Brain pericyte (primary cell): ENCODE measurements at regions not wholly inside any gene's neighbourhood (a gene's known extent, or its start where the extent isn't known, plus 50 kb on each side); places are given as distances from the start of the nearest gene placed in this dataset.
"Not testable (repeated sequence)": the region's sequence is repeated elsewhere in the genome, so short reads cannot be mapped to it uniquely, and the experiment has no call there.

ENCODE experiments used
- DNase-seq: peaks from one replicate; pipeline ENCODE4 v3.0.0-alpha.2; 2012; ENCODE audit warnings: low read depth, low spot score

- no peak for DNase-seq
These were observed 1354.0 kb downstream of the CDH8 start for GRCh38 chr16:60682219-60682618.

GRCh38 chr16:60681043-60681442 is 1355.2 kb downstream of the CDH8 start:
- DNase-seq = no peak

GRCh38 chr16:60675022-60675421 is 1361.2 kb downstream of the CDH8 start:
- no peak for DNase-seq

GRCh38 chr16:60674241-60674640 is 1362.0 kb downstream of the CDH8 start:
- DNase-seq = no peak

GRCh38 chr16:60655514-60656153 is 1380.6 kb downstream of the CDH8 start:
- no peak for DNase-seq

- DNase-seq = no peak
These were observed 1384.9 kb downstream of the CDH8 start for GRCh38 chr16:60651346-60651745.

- no peak for DNase-seq
These were observed 1387.9 kb downstream of the CDH8 start for GRCh38 chr16:60648290-60648689.

GRCh38 chr16:60647388-60647787 is 1388.8 kb downstream of the CDH8 start:
- DNase-seq = not testable (repeated sequence)

- no peak for DNase-seq
These were observed 1389.6 kb downstream of the CDH8 start for GRCh38 chr16:60646631-60647030.

GRCh38 chr16:60645541-60645940 is 1390.7 kb downstream of the CDH8 start:
- DNase-seq = no peak

- no peak for DNase-seq
These were observed 1393.3 kb downstream of the CDH8 start for GRCh38 chr16:60642956-60643355.

- no peak for DNase-seq
These were observed 1395.1 kb downstream of the CDH8 start for GRCh38 chr16:60641067-60641665.

- no peak for DNase-seq
These were observed 1396.2 kb downstream of the CDH8 start for GRCh38 chr16:60640038-60640437.

- DNase-seq = not testable (repeated sequence)
These were observed 1399.6 kb downstream of the CDH8 start for GRCh38 chr16:60636636-60637035.

GRCh38 chr16:60636117-60636516 is 1400.1 kb downstream of the CDH8 start:
- DNase-seq = no peak

- DNase-seq = no peak
These were observed 1400.7 kb downstream of the CDH8 start for GRCh38 chr16:60635548-60635947.

- DNase-seq = no peak
These were observed 1424.4 kb downstream of the CDH8 start for GRCh38 chr16:60611844-60612243.

GRCh38 chr16:60608971-60609370 is 1427.3 kb downstream of the CDH8 start:
- DNase-seq = no peak

GRCh38 chr16:60605652-60606051 is 1430.6 kb downstream of the CDH8 start:
- DNase-seq = not testable (repeated sequence)

GRCh38 chr16:60605176-60605575 is 1431.1 kb downstream of the CDH8 start:
- no peak for DNase-seq

- no peak for DNase-seq
These were observed 1449.7 kb downstream of the CDH8 start for GRCh38 chr16:60586493-60586892.

- no peak for DNase-seq
These were observed 1453.7 kb downstream of the CDH8 start for GRCh38 chr16:60582528-60582927.

GRCh38 chr16:60566901-60567300 is 1469.3 kb downstream of the CDH8 start:
- DNase-seq = no peak

- DNase-seq = no peak
These were observed 1471.7 kb downstream of the CDH8 start for GRCh38 chr16:60564588-60564987.
